ENCODE measurements at regions not wholly inside any gene's neighbourhood (a gene's known extent, or its start where the extent isn't known, plus 50 kb on each side); places are given as distances from the start of the nearest gene placed in this dataset.
"Not testable (repeated sequence)": the region's sequence is repeated elsewhere in the genome, so short reads cannot be mapped to it uniquely, and the experiment has no call there.

DNA sequence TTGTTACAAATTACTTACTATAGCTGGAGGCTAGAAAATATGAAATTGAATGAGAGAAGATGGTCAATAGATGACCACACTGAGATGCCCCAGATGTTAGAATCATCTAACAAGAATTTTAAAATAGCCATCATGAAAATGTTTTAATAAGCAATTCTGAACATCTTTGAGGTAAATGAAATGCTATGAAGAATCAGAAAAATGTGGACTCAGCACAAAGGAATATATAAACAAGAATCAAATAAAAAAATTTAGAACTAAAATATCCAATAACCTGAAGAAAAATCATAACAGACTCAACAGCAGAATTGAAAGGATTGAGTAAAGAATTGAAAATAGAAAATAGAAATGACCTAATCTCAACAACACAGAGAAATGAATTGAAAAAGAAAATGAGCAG, 248.5 kb downstream of the PRDM9 start:
- Histone ChIP-seq H3K4me1 (no peaks in the 10 kb centered on the region), H3K27ac (no peak overlapping the region), H3K36me3 (no peaks in the 10 kb centered on the region), H3K9me3 (no peaks in the 10 kb centered on the region), H3K27me3 (no peaks in the 10 kb centered on the region), H3K4me3 (no peak overlapping the region)
- ATAC-seq, result no peak
- DNase-seq, result no peak
- intact Hi-C loops (cut with DNase I; ENCODE audit: low total_unique reads) (no loop called here), in situ Hi-C loops (cut with MboI; ENCODE audit: low sequenced_read_pairs in 4 of 4) (no loop called here)
- no peak for TF ChIP-seq POLR2A (IDR thresholded peaks at IDR 0.05)
- TF ChIP-seq, protein P1, sequence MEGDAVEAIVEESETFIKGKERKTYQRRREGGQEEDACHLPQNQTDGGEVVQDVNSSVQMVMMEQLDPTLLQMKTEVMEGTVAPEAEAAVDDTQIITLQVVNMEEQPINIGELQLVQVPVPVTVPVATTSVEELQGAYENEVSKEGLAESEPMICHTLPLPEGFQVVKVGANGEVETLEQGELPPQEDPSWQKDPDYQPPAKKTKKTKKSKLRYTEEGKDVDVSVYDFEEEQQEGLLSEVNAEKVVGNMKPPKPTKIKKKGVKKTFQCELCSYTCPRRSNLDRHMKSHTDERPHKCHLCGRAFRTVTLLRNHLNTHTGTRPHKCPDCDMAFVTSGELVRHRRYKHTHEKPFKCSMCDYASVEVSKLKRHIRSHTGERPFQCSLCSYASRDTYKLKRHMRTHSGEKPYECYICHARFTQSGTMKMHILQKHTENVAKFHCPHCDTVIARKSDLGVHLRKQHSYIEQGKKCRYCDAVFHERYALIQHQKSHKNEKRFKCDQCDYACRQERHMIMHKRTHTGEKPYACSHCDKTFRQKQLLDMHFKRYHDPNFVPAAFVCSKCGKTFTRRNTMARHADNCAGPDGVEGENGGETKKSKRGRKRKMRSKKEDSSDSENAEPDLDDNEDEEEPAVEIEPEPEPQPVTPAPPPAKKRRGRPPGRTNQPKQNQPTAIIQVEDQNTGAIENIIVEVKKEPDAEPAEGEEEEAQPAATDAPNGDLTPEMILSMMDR (IDR thresholded peaks at IDR 0.05 in 4 of 5, conservative IDR thresholded peaks at IDR 0.05 in 1 of 5), result no peak

DNA sequence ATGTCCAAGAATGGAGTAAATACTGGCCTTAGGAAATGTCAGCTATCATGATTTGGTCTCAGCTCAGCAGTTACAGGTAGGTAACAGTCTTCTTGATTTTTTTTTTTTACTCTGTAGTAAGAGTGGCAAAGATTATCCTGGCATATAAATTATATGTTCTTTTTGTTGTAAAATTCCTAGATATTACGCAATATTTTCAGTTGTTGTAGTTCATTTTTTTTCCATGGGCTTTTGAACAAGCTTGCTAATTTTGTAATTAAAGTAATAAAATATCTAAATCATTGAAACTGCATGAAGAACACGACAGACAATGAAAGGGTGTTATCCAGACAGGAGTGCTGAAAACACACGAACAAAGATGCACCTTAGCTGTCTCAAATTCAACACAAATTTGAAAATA, 249.4 kb downstream of the PRDM9 start:
- in situ Hi-C loops (cut with MboI; ENCODE audit: low sequenced_read_pairs in 4 of 4) (no loop called here), intact Hi-C loops (cut with DNase I; ENCODE audit: low total_unique reads) (no loop called here)
- no peak overlapping the region for H3K27ac ChIP-seq
- TF ChIP-seq POLR2A (IDR thresholded peaks at IDR 0.05), result no peak
- TF ChIP-seq, protein P1 (IDR thresholded peaks at IDR 0.05 in 4 of 5, conservative IDR thresholded peaks at IDR 0.05 in 1 of 5), result no peak
- DNase-seq (no peak), ATAC-seq (no peak)
- no peak overlapping the region for H3K4me3 ChIP-seq
- H3K9me3 ChIP-seq, result no peaks in the 10 kb centered on the region
- no peaks in the 10 kb centered on the region for H3K27me3 ChIP-seq
- H3K36me3 ChIP-seq, result no peaks in the 10 kb centered on the region
- H3K4me1 ChIP-seq, result no peaks in the 10 kb centered on the region

DNA sequence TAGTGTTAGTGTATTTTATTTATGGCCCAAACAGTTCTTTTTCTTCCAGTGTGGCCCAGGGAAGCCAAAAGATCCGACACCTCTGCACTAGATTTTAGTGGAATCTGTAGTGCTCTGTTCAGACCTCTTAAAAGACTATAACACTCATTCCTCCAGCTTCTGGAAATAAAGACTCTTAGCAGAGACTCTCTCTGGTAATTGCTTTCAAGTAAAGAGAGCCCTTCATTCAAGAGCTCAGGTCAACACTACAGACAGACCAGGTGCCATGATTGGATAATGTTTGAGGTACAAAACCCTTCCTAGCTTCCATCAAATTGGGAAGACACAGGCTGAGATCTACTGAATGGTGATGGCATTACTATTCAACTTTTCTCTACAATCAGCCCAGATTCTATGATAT, 255.8 kb downstream of the PRDM9 start:
- ATAC-seq, result no peak
- H3K27me3 ChIP-seq, result no peaks in the 10 kb centered on the region
- H3K9me3 ChIP-seq, result no peaks in the 10 kb centered on the region
- H3K4me3 ChIP-seq, result no peak overlapping the region
- no peak for DNase-seq
- H3K27ac ChIP-seq, result no peak overlapping the region
- in situ Hi-C loops (cut with MboI; ENCODE audit: low sequenced_read_pairs in 4 of 4), result no loop called here
- TF ChIP-seq, protein P1 (IDR thresholded peaks at IDR 0.05 in 4 of 5, conservative IDR thresholded peaks at IDR 0.05 in 1 of 5), result no peak
- intact Hi-C loops (cut with DNase I; ENCODE audit: low total_unique reads), result no loop called here
- no peaks in the 10 kb centered on the region for H3K4me1 ChIP-seq
- H3K36me3 ChIP-seq, result no peaks in the 10 kb centered on the region

DNA sequence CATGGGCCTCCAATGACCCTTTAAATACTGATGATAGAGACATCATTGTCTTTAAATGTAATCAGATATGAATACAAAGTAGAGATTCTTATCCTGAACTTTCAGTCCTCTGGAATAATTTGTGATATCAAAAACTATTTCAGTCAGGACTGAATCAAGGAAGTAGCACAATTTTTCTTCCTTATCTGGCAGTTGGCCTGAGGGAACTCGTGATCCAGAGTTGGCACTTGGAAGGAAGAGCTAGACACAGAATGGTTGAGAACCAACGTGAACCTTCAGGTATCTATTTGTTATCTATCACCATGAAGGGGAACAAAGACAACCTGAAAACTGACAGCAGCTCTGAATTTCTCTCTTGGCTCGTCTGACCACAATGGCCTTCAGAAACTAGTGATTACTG, 269.3 kb downstream of the PRDM9 start:
- Histone ChIP-seq H3K27me3 (no peaks in the 10 kb centered on the region), H3K27ac (no peak overlapping the region), H3K9me3 (no peaks in the 10 kb centered on the region), H3K36me3 (no peaks in the 10 kb centered on the region), H3K4me3 (no peak overlapping the region), H3K4me1 (no peaks in the 10 kb centered on the region)
- ATAC-seq, result no peak
- in situ Hi-C loops (cut with MboI; ENCODE audit: low sequenced_read_pairs in 4 of 4) (no loop called here), intact Hi-C loops (cut with DNase I; ENCODE audit: low total_unique reads) (no loop called here)
- DNase-seq, result no peak
- TF ChIP-seq POLR2A (IDR thresholded peaks at IDR 0.05), result no peak
- TF ChIP-seq, protein P1 (IDR thresholded peaks at IDR 0.05 in 4 of 5, conservative IDR thresholded peaks at IDR 0.05 in 1 of 5), result no peak

DNA sequence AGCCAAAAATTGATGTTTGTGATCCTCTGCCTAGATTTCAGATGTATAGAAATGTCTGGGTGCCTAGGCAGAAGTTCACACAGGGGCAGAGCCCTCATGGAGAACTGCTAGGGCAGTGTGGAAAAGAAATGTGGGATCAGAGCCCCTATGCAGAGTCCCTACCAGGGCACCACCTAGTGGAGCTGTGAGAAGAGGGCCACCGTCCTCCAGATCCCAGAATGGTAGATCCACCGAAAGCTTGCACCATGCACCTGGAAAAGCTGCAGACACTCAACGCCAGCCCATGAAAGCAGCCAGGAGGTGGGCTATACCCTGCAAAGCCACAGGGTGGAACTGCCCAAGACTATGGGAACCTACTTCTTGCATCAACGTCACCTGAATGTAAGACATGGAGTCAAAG, 292.9 kb downstream of the PRDM9 start:
- in situ Hi-C loops (cut with MboI; ENCODE audit: low sequenced_read_pairs in 4 of 4); H3K27me3 ChIP-seq; H3K4me3 ChIP-seq; ATAC-seq; H3K27ac ChIP-seq; DNase-seq; intact Hi-C loops (cut with DNase I; ENCODE audit: low total_unique reads); H3K9me3 ChIP-seq; H3K36me3 ChIP-seq; H3K4me1 ChIP-seq: not testable (repeated sequence)
